GM19372 (cell line): ENCODE measurements at regions not wholly inside any gene's neighbourhood (a gene's known extent, or its start where the extent isn't known, plus 50 kb on each side); places are given as distances from the start of the nearest gene placed in this dataset.
"Not testable (repeated sequence)": the region's sequence is repeated elsewhere in the genome, so short reads cannot be mapped to it uniquely, and the experiment has no call there.

Experiments used
- ATAC-seq: cut with Tn5 transposase; IDR thresholded peaks from one replicate; pipeline ENCODE4 v1.9.1; 2021; ENCODE audit warnings: mild to moderate bottlenecking, low read depth, moderate library complexity; ENCODE audit not compliant: unreplicated experiment

DNA sequence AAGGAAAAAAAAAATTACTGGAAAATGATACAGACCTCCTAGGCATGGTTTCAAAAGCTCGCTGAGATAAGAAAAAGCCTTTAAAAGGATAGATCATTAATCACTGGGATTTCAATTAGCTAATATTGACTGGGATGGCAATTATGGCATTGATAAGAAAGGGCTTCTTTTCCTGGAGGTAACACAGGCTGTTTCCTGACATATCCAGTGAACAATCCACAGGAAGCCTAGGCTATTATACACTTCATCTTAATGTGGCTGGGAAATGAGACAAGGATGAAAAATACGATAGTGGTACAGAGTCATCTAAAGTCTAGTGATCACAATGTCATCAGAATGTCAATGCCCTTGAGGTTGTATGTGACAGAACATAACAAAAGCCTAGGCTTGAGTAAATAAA lies 1579.3 kb downstream of the C4orf33 start:
- no peak for ATAC-seq

DNA sequence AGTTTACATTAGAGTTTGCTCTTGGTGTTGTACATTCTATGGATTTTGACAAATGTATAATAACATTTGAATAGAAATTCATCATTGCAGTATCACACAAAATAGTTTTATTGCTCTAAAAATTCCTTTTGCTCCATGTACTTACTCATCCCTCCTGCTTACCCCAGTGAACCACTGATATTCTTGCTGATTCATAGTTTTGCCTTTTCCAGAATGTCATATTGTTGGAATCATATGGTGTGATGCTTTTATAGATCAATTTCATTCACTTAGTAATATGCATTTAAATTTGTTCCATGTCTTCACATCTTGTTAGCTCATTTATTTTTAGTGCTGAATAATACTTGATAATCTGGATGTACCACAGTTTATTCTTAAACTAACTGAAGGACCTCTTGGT lies 1593.2 kb downstream of the C4orf33 start:
- no peak for ATAC-seq

DNA sequence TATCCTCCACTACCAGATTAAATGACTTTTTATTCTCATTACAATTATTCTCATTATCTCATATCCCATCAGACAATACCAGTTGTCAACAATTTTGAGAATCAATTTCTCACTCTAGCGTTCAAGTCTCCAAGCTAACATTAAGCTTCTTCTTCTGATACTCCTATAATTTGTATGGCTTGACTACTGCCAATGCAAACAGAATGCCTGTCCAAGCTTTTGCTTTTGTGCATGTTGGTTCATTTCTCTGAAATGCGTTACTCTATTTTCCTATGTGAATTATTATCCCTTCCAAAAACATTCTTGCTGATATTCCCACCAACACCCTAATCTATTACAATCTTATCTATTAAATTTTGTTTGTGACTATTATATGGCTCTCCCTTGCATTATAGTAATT lies 1602.3 kb downstream of the C4orf33 start:
- ATAC-seq, result no peak

DNA sequence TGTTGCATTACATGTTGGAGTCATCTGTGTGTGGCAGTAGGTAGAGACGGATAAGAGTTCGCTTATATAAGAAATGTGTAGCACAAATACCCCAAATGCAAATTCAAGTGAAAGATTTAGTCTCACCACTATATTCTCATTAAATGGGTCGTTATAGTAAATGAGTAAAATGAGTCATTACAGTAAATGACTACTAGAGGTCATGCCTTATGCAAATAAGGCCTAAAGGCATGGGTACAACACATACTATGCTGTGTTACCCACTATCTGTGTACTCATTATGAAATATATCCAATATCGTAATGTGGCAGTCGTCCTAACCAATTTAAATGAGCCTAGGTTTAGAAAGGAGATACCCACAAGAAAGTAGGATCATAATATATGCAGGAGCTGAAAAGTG lies 1603.1 kb downstream of the C4orf33 start:
- ATAC-seq, result no peak

DNA sequence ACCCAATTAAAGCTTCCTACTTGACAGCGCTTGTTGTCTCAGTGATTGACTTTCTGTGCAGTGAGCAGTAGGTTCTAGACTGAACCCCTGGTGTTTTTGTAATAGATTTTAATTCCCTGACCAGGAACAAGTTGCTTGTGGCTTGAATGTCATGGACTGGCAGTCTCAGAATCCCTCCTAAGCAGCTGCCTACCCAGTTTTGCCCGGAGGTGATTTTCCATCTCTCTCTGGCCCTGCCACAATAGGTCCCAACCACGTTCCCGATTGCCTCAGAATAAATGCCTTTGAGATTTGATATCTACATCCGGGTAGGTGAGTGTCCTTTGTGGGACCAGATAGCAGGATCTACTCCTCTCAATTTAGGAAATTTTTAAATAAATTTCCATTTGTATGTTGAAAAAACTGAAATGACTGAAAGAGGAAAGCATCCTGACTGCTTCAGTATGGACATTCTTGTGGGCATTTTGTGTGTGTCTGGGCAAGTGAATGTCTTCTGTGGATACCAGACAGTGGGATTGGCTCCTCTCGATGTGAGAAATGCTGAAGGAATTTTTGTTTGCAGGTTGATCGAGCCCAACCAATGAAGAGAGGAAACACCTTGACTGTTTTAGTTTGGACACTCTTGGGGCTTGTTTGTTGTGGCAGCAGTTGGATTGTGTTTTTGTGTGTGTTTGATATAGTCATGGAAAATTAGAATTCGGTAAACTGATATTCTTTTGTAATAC lies 1607.4 kb downstream of the C4orf33 start:
- ATAC-seq, result no peak

DNA sequence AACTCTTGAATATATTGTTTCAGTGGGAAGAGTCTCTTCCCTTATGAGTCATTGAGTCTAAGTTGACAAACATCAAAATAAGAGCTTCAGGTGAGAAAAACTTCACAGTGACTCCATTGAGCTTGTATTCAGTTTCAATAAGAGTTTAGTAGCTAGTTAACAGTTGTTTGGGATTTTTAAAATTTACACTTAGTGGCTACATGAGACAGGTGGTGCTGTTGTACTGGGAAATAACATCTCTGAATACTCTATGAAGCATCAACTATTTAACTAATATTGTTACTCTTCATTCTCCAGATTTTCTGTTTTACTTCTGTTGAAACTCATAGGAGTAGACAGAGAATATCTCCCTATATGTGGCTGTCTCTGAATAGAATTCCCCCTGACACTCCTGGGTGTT lies 1609.1 kb downstream of the C4orf33 start:
- ATAC-seq, result no peak

DNA sequence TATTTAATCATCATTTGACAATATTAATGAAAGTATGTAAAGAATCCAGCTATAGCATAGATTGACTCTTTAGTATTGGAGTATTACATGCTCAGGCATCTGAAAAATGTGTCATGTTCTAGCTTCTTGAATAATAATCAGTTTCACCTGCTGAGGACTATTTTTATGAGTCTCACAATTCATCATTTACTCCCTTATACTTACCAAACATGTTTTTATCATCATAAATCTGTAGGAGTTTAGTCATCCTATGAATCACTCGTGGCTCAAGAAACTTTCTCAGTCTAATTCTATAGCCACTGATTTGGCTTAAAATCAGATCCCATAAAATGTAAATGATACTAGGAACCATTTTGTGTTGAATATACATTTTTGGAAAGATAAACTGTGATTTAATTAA lies 1616.1 kb downstream of the C4orf33 start:
- no peak for ATAC-seq

DNA sequence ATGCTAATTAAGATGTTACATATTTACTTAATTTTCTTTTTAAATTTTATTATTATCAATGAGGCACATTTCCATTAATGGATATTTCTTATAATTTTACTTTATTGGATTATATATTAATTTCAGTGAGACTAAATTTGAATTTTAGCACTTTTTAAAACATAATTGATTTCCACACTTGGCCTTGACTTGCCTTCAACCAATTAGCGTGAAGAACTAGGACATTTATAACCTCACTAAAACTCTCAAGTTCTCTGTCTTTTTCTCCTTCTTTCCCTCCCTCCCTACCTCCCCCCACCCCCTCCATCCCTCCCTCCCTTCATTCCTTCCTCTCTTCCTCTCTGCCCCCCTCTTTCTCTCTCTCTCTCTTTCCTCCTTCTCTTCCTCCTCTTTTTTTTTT lies 1618.1 kb downstream of the C4orf33 start:
- ATAC-seq, result no peak

DNA sequence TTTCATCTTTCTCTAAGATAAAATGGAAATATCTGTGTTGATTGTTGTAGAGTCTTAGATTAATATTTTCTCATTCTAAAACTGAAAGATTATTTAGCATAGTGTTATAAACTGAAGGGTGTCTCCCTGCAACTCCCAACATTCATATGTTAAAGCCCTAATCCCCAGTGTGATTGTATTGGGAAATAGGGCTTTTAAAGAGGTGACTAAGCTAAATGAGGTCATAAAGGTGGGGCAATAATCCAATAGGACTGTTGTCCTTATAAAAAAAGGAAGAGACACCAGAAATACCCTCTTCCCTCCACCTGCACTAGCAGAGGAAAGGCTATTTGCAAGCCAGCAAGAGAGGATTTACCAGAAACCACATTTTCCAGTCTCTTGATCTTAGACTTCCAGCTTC lies 1626.4 kb downstream of the C4orf33 start:
- no peak for ATAC-seq

DNA sequence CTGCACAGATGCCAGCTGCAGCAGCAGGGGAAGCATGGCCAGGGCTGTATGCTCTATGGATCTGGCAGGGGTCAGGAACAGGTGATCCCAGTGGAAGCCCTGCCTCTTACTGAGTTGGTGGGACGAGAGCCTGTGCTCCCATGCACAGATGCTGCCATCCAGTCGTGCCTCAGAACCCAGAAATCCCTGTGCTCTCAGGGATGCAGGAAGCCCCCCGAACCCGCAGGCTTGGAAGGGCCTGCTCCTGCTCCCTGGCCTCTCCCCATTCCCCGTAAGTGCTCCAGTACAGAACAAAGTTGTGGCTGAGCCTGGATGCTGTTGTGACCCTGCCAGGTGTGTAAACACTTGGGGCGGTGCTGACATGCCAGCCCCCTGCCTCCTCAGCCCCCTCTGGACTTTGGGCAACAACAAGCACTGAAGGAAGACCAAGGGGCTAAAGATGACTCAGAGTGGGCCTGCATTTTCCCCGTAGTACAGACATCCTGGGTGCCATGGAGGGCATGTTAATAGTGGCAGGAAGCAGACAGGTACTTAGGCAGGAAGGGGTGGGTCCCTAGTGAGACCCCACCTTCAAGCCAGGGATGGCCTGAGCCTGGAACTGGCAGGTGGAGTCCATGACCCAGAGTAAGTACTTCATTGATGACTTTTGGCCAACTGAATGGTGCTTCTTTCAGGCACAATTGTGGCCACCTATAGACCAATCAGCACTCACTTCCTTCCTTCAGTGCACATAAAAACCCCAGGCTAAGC lies 1640.7 kb downstream of the C4orf33 start:
- ATAC-seq, result no peak

DNA sequence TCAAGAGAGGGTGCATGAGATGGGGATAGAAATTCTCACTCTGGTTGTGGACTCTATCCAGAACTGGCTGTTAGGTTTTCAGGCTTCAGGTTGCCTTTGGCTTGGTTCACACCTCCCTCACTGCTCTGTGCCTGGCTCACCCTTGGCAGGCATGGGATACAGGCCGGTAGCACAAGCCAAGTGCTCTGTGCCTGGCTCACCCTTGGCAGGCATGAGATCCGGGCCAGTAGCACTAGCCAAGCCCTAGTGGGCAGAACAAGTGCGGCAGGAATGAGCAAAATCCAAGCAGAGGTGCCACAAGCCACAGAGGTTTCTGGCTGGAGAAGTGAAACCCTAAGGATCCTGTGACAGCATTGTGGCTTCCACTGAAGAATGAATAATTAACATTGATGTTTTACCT lies 1642.3 kb downstream of the C4orf33 start:
- no peak for ATAC-seq

DNA sequence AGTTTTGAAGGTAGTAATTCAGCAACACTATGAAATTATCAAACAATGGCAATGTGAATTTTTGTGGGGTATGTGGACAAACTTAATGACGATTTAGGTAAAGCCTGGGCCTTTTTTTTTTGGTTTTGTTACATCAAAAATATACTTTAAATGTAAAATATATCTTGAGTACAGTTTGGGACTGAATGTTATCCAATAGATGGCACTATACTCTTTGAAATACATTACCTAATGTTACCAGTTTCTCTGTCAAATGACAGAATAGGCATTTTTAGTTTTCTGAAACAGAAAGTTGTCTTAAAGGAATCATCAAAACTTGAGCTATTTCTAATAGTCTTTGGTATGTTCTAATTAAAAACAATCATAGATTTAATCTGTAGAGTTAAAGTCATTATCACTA lies 1651.9 kb downstream of the C4orf33 start:
- no peak for ATAC-seq

DNA sequence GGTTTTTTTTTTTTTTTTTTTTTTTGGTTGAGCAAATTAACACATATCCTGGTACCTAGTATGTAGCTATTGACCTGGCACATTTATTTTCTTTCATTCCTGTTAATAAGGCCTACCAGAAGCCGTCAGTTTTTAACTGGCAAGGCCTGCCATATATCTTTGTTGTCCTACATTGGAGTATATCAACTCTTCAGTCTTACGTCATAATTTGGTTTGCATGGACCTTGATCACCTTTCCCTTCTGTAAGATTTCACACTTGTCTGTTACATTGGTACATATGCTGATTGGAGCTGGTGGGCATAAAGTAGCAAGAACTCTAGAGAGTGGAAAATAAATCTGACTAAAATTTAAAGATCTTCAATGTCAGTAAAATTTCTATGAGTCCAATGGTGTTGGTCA lies 1658.0 kb downstream of the C4orf33 start:
- ATAC-seq, result no peak

DNA sequence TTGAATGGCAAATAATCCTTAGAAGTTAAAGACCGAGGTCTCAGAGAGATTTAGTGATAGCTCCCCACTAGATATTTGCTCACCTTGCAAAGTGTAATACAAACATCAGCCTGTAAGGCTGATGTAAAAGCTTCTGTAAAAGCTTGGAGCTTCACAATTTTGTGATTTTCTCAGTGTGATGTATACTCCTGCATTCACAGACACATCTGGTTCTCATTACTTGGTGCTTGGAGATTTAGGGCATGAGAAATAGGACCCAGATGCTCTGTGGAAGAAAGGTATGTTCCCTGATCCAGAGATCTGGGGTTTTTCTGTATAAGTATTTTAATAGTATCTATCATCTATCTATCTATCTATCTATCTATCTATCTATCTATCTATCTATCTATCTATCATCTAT lies 1664.3 kb downstream of the C4orf33 start:
- ATAC-seq, result no peak

DNA sequence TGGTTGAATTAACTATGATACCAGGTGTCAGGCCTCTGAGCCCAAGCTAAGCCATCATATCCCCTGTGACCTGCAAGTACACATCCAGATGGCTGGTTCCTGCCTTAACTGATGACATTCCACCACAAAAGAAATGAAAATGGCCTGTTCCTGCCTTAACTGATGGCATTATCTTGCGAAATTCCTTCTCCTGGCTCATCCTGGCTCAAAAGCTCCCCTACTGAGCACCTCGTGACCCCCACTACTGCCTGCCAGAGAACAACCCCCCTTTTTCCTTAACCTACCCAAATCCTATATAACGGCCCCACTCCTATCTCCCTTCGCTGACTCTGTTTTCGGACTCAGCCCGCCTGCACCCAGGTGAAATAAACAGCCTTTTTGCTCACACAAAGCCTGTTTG lies 1671.4 kb downstream of the C4orf33 start:
- ATAC-seq, result not testable (repeated sequence)

DNA sequence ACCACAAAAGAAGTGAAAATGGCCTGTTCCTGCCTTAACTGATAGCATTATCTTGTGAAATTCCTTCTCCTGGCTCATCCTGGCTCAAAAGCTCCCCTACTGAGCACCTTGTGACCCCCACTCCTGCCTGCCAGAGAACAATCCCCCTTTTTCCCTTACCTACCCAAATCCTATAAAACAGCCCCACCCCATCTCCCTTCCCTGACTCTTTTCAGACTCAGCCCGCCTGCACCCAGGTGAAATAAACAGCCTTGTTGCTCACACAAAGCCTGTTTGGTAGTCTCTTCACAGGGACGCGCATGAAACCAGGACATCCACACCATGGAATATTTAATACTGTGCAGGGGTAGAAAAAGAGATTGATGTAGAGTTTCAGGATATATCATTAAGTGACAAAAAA lies 1677.0 kb downstream of the C4orf33 start:
- not testable (repeated sequence) for ATAC-seq

DNA sequence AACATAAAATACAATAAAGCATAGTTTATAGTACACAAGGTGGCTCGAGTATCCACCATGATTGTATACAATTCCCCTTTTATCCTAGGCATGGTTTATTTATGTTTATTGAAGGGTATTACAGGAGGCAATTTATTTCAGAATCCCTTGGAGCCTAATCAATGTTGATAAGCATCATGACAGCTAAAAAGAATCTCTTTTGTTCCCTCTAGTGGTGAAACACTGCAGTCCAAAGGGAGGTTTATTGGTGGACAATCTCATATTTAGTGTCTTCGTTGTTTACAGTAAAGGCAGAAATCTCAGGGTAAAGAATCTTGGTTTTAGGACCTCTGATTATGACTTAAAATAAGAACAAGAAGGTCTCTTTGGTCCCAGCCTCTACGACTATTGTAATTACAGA lies 1712.5 kb downstream of the C4orf33 start:
- ATAC-seq, result no peak

DNA sequence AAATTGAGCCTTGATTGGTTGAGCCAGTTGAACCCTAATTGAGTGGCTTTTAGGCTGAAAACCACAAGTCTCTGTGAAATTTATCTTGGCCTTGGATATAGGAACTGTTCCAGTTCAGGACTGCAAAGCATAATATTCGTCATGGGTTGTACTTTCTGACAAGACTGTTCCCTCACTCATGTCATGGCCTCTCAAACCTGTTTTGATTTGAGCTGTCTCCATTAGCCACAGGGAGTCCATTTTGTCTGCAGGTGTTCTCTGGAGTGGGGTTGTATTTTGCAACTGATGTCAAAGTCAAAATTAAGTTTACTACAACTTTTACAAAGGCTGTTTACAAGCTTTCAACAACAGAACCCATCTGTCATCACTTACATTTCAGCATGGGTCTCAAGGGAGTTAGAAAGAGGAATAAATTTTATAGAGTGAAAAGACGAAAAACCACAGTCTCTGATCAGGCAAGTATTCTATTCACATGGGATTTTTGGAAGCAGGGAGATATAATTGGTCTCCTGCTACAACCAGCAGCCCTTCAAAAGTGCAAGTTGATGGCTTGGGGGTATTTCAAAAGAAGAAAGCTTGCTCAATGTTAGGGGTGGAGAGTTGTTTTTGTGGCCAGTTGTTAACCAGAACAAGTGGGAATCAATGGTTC lies 1716.3 kb downstream of the C4orf33 start:
- ATAC-seq, result no peak

DNA sequence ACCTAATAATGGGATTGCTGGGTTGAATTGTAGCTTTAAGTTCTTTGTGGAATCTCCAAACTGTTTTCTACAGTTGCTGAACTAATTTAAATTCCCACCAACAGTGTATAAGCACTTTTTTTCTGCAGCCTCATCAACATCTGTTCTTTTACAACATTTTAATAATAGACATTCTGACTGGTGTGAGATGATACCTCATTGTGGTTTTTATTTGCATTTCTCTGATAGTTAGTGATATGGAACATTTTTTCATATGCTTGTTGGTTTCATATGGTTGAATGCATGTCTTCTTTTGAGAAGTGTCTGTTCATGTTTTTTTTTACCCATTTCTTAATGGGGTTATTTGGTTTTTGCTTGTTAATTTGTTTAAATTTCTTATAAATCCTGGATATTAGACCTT lies 1718.9 kb downstream of the C4orf33 start:
- ATAC-seq, result peak; percentile 56

DNA sequence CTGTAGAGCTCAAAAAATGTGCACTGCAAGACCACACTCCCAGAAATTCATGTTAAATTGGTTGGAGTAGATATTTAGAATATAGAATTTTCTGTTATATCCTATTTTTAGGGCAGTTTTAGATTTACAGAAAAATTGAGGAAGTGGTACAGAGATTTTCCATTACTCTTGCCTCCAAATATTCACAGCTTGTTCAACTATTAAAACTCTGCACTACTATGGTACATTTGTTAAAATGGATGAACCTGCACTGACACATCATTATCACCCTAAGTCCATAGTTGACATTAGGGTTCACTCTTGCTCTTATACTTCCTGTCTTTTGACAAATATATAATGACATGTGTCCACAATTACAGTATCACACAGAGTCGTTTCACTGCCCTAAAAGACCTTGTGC lies 1724.5 kb downstream of the C4orf33 start:
- peak; percentile 73 for ATAC-seq

DNA sequence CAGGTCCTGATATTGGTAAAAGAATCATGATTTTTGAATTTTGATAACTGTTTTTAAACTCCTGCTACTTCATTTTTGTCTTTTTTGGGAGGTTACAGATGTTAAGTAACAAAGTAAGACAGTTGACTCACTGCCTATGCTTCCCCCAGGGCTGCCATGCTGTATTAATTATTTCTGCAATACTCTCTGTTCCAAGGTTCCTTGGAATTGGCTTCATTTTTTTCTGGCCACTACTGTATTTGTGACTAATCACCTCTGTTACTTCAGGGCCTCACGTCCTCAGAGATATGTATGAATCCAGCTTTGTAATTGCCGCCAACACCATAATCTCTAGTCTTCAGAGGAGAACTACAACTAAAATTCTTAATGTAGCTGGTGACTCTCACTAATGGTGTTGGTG lies 1729.3 kb downstream of the C4orf33 start:
- no peak for ATAC-seq

DNA sequence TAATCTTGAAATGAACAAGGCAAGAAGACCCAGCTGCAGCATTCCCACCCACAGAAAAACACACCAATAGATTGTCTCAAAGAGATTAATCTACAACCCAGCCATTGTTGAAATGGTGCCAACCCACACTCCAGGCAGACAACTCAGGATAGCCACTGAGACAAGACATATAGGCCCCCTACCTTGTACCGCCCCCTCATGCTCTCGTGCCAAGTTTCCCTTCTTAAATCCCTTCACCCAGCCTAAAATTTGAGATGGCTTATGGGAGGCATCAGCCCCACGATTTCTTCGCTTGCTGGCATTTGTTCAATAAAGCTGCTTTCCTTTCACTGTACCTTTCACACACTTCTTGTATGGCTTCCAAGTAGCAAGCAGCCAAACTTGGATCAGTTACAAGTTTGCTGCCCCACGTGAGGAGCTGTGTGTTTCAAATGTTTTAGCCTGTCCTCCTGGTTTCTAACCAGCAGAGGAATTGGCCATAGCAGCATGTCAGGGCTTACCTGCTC lies 1754.1 kb downstream of the C4orf33 start:
- no peak for ATAC-seq
